OCI-M2 (cell line): ENCODE measurements at regions not wholly inside any gene's neighbourhood (a gene's known extent, or its start where the extent isn't known, plus 50 kb on each side); places are given as distances from the start of the nearest gene placed in this dataset.
"Not testable (repeated sequence)": the region's sequence is repeated elsewhere in the genome, so short reads cannot be mapped to it uniquely, and the experiment has no call there.

Source experiments
- DNase-seq: peaks from one replicate; lab custom pipeline; 2025; ENCODE audit not compliant: unreplicated experiment; lab: John Stamatoyannopoulos, UW

GRCh38 chr6:121544691-121545090, 109.2 kb downstream of the GJA1 start:
- DNase-seq = no peak

- DNase-seq = no peak
These were observed 112.7 kb downstream of the GJA1 start for GRCh38 chr6:121548131-121548530.

- DNase-seq = no peak
These were observed 114.3 kb downstream of the GJA1 start for GRCh38 chr6:121549736-121550135.

GRCh38 chr6:121550491-121551010, 115.1 kb downstream of the GJA1 start:
- no peak for DNase-seq

- no peak for DNase-seq
These were observed 119.8 kb downstream of the GJA1 start for GRCh38 chr6:121555201-121555600.

- DNase-seq = not testable (repeated sequence)
These were observed 120.7 kb downstream of the GJA1 start for GRCh38 chr6:121556149-121556548.

GRCh38 chr6:121557146-121557940, 121.9 kb downstream of the GJA1 start:
- DNase-seq = no peak

GRCh38 chr6:121559611-121560269, 124.3 kb downstream of the GJA1 start:
- no peak for DNase-seq

GRCh38 chr6:121560476-121560875, 125.0 kb downstream of the GJA1 start:
- DNase-seq = no peak

GRCh38 chr6:121563286-121563685, 127.8 kb downstream of the GJA1 start:
- no peak for DNase-seq

- DNase-seq = not testable (repeated sequence)
These were observed 129.1 kb downstream of the GJA1 start for GRCh38 chr6:121564529-121564928.

GRCh38 chr6:121571455-121571854, 136.0 kb downstream of the GJA1 start:
- DNase-seq = no peak

- DNase-seq = no peak
These were observed 138.0 kb downstream of the GJA1 start for GRCh38 chr6:121573481-121573880.

- DNase-seq = no peak
These were observed 142.8 kb downstream of the GJA1 start for GRCh38 chr6:121578216-121578615.

GRCh38 chr6:121579478-121579877, 144.0 kb downstream of the GJA1 start:
- DNase-seq = no peak

GRCh38 chr6:121581327-121581726, 145.9 kb downstream of the GJA1 start:
- no peak for DNase-seq

GRCh38 chr6:121582262-121582661, 146.8 kb downstream of the GJA1 start:
- DNase-seq = no peak

GRCh38 chr6:121584586-121585369, 149.3 kb downstream of the GJA1 start:
- DNase-seq = no peak

GRCh38 chr6:121590438-121590837, 155.0 kb downstream of the GJA1 start:
- DNase-seq = no peak

GRCh38 chr6:121590916-121591315, 155.5 kb downstream of the GJA1 start:
- no peak for DNase-seq

GRCh38 chr6:121592261-121592935, 157.0 kb downstream of the GJA1 start:
- no peak for DNase-seq
